ENCODE measurements at regions not wholly inside any gene's neighbourhood (a gene's known extent, or its start where the extent isn't known, plus 50 kb on each side); places are given as distances from the start of the nearest gene placed in this dataset.
"Not testable (repeated sequence)": the region's sequence is repeated elsewhere in the genome, so short reads cannot be mapped to it uniquely, and the experiment has no call there.

DNA sequence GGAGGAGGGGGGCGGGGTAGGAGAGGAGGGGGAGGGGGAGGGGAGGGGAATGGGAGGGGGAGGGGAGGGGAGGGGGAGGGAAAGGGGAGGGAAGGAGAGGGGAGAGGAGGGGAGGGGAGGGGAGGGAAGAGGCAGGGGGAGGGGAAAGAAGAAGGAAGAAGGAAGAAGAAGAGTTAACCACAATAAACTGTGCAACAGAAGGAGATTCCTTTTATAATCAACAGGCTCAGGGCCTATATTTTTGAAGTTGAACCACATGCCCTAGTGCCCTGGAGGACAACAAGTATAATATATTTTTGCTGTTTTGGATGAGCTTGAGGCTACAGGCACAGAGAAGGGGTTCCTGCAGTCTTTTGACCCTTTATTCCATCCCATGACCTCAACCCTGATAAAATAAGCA, 228.2 kb upstream of the IRF2BP2 start:
- DNase-seq: no peak

GRCh38 chr1:234837713-234838112, 227.7 kb upstream of the IRF2BP2 start:
- DNase-seq: no peak

GRCh38 chr1:234836776-234837357, 226.9 kb upstream of the IRF2BP2 start:
- DNase-seq: no peak

GRCh38 chr1:234836045-234836681, 226.2 kb upstream of the IRF2BP2 start:
- DNase-seq: no peak

DNA sequence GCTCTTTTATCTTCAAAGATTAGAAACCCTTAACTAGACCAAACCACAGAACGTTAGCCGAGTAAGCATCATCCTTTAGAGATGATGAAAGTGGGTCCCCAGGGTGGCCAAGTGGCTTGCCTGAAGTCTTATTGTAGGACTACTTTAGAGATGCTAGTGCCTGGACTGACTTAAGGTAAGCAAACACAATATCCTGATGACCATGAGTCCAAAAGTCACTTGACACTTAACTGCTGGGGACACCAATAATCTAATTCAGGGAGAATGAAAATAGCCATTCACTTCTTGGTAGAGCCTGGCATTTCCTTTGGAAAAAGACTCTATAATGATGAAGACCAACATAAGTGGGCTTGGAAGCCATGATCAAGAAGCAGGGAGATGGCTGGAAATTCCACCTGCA, 225.3 kb upstream of the IRF2BP2 start:
- DNase-seq: no peak

DNA sequence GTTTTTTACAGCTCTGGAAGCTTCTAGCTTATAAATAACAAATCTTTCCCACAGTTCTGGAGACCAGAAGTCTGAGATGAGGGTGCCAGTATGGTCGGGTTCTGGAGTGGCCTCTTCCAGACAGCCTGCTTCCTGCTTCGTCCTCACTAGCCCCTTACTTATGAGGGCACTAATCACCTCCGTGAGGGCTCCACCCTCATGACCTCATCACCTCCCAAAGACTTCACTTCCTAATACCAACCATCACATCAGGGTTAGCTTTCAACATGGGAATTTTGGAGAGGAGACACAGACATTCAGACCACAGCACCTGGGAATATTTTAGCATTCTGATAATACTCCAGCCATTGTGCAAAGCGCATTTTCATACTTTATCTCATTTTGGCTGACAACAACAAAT, 223.7 kb upstream of the IRF2BP2 start:
- DNase-seq: no peak

- DNase-seq: no peak
These were observed 223.1 kb upstream of the IRF2BP2 start for GRCh38 chr1:234833118-234833517.

- no peak for DNase-seq
These were observed 217.7 kb upstream of the IRF2BP2 start for GRCh38 chr1:234827656-234828055.

DNA sequence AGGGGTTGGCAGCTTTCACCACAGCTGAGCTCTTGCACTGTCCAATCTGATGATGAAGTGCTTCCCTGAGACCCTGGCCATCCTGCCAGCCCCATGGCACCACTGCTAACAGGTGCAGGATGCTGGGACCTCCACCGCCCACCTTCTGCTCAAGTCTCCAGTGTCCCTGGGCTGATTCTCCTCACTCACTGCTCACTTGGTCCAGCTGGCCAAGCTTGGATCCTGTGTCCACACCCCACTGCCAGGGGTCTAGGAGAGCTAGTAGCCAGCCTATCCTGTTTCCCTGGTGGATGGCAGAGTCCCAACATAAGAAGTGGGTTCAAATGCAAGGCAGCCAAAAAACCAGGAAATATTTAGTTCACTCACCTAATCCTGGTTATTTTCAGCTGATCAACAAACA, 217.2 kb upstream of the IRF2BP2 start:
- DNase-seq: no peak

- DNase-seq: no peak
These were observed 216.4 kb upstream of the IRF2BP2 start for GRCh38 chr1:234826352-234826751.

DNA sequence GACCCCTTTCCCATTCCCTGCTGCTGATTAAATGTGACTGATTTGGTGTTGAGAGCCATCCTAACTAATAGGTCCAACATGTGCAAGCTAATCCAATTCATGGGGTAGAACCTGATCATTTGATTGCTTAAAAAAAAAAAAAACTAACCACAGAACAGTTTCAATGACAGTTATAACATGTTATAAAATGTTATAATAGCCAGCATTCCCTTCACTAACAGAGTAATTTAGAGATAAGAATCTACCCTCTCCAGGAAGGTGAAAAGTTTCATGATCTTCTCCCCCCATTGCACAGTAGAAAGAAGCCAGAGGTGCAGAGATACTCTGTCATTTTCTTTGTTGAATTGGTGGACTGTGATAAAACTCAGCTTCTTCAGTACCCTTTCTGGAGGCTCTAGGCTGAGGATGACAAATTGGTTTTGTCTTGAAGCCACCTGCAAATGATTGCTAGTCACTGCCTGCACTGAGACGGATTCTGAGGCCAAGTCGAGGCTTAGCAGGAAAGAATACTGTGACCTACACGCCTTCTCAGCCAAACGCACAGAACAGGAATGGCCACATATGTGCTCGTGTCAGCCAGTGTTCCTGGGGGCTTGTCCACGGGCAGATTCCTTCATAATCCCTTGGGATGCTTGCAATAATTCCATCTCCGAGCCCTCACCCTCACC, 215.7 kb upstream of the IRF2BP2 start:
- DNase-seq: no peak

- not testable (repeated sequence) for DNase-seq
These were observed 214.9 kb upstream of the IRF2BP2 start for GRCh38 chr1:234824836-234825235.

DNA sequence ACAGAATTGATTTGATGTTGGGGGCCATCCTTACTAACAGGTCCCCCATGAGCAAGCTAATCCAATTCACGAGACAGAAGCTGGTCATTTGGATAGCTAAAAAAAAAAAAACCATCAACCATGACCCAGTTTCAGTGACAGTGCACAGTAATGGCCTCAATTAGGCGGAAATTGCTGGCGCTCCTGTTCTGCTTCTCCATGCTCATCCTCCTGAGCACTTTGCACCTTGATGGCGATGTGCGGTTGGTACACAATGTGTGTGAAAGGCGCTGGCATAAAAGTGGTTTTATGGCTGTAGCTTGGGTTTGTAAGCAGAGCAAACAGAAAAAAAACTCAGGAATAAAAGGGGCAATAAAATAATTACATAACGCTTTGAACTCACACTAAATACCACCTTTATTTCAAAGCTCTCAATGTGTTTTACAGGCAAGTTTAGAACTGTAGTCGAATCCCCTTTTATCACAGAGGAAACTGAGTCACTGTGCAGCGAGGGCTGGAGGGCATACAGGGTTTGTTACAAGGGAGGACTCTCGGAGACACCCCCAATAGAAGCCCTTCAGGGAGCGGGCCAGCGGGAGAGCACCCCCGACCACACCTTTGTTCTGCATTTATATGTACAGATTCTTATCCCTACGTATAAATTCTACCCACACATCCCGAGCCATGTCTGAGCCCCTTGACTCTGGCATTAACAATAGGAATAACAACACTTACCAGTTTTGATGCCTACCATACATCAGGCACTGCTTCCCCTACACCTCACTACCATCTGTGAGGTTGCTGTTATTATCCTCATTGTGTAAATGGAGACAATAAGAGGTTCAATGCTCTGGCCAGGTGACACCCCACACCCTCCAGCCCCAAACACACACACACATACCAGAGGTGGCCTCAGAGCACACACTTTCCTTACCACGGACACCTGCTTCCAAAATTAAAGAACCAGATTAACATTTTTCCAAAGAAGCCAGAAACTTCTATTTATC, 213.5 kb upstream of the IRF2BP2 start:
- no peak for DNase-seq

GRCh38 chr1:234821840-234822239, 211.9 kb upstream of the IRF2BP2 start:
- DNase-seq: no peak

GRCh38 chr1:234820597-234820996, 210.6 kb upstream of the IRF2BP2 start:
- no peak for DNase-seq

DNA sequence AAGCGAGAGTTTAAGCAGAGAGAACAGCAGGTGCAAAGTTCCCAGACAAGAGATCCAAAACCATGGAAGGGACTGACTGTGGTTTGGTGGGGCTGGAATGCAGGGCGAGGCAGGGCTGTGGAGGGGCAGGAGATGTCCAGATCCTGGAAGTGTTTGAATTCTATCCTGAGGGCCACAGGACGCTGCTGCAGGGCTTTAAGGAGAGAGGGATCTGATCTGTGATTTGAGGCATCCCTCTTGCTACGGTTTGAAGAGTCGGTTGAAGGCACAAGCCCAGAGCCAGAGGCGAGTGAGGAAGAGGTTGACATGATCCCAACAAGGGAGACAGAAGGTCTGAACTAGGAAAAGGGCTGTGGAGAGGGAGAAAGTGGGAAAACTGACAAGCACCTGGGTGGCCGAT, 209.9 kb upstream of the IRF2BP2 start:
- not testable (repeated sequence) for DNase-seq

DNA sequence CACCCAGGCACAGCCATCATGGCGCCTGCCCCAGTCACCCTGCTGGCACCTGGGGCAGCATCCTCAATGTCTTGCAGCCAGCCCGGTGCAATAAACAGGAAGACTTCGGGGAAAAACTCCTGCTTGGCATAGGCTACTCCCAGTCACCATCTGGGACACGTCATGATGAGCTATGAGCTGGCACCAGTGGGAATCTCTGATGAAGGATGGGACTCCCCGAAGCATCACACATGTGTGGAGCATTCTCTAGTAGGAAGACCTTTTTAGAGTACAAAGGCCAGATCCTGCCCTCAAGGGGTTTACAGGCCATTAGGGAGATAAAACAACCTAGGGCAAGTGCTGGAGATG, 208.0 kb upstream of the IRF2BP2 start:
- not testable (repeated sequence) for DNase-seq

- DNase-seq: not testable (repeated sequence)
These were observed 207.5 kb upstream of the IRF2BP2 start for GRCh38 chr1:234817313-234818039.

DNA sequence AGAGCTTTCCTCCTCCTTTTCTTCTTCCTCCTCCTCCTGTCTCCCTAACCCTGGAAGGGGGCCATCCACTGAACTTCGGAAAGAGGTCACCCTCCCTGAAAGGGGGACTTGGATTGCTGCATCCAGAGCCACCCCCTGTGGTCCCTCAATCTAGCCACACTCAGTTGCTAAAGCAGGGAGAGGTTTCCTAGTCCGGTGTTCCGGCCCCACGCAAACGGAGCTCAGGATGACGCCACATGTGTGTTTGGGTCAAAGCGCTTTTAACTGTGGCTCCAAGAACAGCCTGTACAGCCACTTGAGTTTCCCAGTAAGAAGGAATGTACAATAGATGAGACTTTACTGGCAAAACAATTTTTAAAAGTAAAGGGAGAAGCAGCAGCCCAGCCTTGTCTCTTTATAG, 206.9 kb upstream of the IRF2BP2 start:
- DNase-seq: not testable (repeated sequence)

DNA sequence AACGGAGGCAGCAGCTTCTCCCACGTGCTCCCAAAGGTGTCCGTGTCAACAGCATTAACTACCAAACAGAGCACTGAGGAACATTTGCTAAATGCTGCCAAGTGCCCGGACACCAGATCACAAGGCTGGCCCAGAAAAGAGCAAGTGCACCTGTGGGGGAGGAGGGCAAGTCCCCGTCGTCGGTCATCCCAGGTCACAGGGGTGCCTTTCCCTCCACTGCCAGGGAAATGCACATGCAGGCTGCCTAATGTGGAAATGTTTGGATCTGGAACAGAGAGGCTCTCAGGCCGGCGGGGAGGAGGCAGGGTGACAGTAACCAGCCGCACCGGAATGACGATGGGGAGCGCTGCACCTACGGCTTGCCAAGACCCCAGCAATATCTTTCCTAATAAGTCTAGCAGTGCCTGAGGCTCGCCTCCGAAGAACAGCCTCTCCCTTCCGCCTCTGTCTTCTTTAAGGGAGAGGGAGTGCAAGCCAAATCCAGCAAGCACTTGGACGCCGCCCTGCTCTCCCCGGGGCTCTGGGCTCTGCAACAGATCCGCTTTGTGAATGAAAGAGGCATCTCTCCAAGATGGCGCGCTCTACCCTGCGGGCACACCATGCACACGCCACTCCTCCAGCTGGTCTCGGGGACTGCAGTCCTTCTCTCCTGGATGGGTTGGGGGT, 206.3 kb upstream of the IRF2BP2 start:
- DNase-seq: not testable (repeated sequence)

GRCh38 chr1:234815295-234815815, 205.4 kb upstream of the IRF2BP2 start:
- DNase-seq: not testable (repeated sequence)

- not testable (repeated sequence) for DNase-seq
These were observed 204.3 kb upstream of the IRF2BP2 start for GRCh38 chr1:234814235-234814634.

Data from T-helper 9 cell (primary cell).